Stimulated activated CD4-positive, alpha-beta T cell treated with anti-CD3 and anti-CD28 coated beads, Interleukin-15, amount 100 ng/mL, for 48 hours (primary cell): ENCODE measurements at regions not wholly inside any gene's neighbourhood (a gene's known extent, or its start where the extent isn't known, plus 50 kb on each side); places are given as distances from the start of the nearest gene placed in this dataset.

Source experiments
- DNase-seq, 2 donors: peaks; one replicate each; pipeline ENCODE4 v3.0.0-alpha.2; 2020; ENCODE audit warnings: low read depth in 2 of 2

GRCh38 chr6:113406048-113406695 lies 451.0 kb upstream of the MARCKS start:
- DNase-seq = no peak

GRCh38 chr6:113411011-113411410 lies 446.1 kb upstream of the MARCKS start:
- DNase-seq = no peak

GRCh38 chr6:113412589-113413357 lies 444.4 kb upstream of the MARCKS start:
- no peak for DNase-seq

GRCh38 chr6:113414511-113414910 lies 442.6 kb upstream of the MARCKS start:
- DNase-seq = no peak

GRCh38 chr6:113416170-113416569 lies 441.0 kb upstream of the MARCKS start:
- no peak for DNase-seq

- DNase-seq = no peak
Measured at GRCh38 chr6:113420290-113420689, 436.9 kb upstream of the MARCKS start.

GRCh38 chr6:113421997-113422396 lies 435.1 kb upstream of the MARCKS start:
- no peak for DNase-seq

GRCh38 chr6:113423956-113424355 lies 433.2 kb upstream of the MARCKS start:
- no peak for DNase-seq

GRCh38 chr6:113425977-113426660 lies 431.0 kb upstream of the MARCKS start:
- DNase-seq = no peak

GRCh38 chr6:113427617-113428016 lies 429.5 kb upstream of the MARCKS start:
- DNase-seq = no peak

GRCh38 chr6:113428702-113429101 lies 428.4 kb upstream of the MARCKS start:
- DNase-seq = no peak

GRCh38 chr6:113432521-113433334 lies 424.4 kb upstream of the MARCKS start:
- no peak for DNase-seq

- no peak for DNase-seq
Measured at GRCh38 chr6:113433335-113433991, 423.7 kb upstream of the MARCKS start.

- no peak for DNase-seq
Measured at GRCh38 chr6:113434641-113435040, 422.5 kb upstream of the MARCKS start.

GRCh38 chr6:113437566-113437965 lies 419.6 kb upstream of the MARCKS start:
- DNase-seq = no peak

GRCh38 chr6:113439866-113440265 lies 417.3 kb upstream of the MARCKS start:
- DNase-seq = no peak

GRCh38 chr6:113442040-113442439 lies 415.1 kb upstream of the MARCKS start:
- DNase-seq = no peak

GRCh38 chr6:113445201-113445600 lies 411.9 kb upstream of the MARCKS start:
- DNase-seq = no peak

- no peak for DNase-seq
Measured at GRCh38 chr6:113447088-113447831, 409.9 kb upstream of the MARCKS start.

GRCh38 chr6:113449051-113449450 lies 408.1 kb upstream of the MARCKS start:
- no peak for DNase-seq

GRCh38 chr6:113450061-113450465 lies 407.1 kb upstream of the MARCKS start:
- DNase-seq = no peak
